Loucy (cell line): ENCODE measurements at regions not wholly inside any gene's neighbourhood (a gene's known extent, or its start where the extent isn't known, plus 50 kb on each side); places are given as distances from the start of the nearest gene placed in this dataset.

Source experiments
- CTCF ChIP-seq: fragments of 200-600 bp; sonication (generic); conservative IDR thresholded peaks from 2 replicates; pipeline ENCODE4 v1.5.1; 2014; ENCODE audit warnings: mild to moderate bottlenecking, antibody characterized with exemption, low read length
- EZH2phosphoT487 ChIP-seq: fragments of 200-600 bp; IDR thresholded peaks from 2 replicates; pipeline ENCODE4 v1.6.1; 2018; ENCODE audit warnings: antibody characterized with exemption, mild to moderate bottlenecking, moderate library complexity, borderline replicate concordance

- TF ChIP-seq CTCF (no peak), EZH2phosphoT487 (no peak)
Measured at GRCh38 chr5:33203931-33204330, 236.8 kb upstream of the TARS1 start.
